Stimulated activated memory B cell treated with anti-CD40 and anti-IgM and Interleukin-4, amounts not matched to agents 10 μg/mL and 1 μg/mL and 100 μg/mL, for 72 hours (primary cell): ENCODE measurements at regions not wholly inside any gene's neighbourhood (a gene's known extent, or its start where the extent isn't known, plus 50 kb on each side); places are given as distances from the start of the nearest gene placed in this dataset.

ENCODE experiments used
- ATAC-seq: fragments of 150-1000 bp; cut with Tn5 transposase; 2 replicates; pipeline ENCODE4 v1.10.0; 2021
- H3K27ac Mint-ChIP-seq: one replicate; pipeline ENCODE4 v1.8.0; 2022; ENCODE audit warnings: mild to moderate bottlenecking, mixed read lengths
- H3K27me3 Mint-ChIP-seq: one replicate; pipeline ENCODE4 v1.8.0; 2022; ENCODE audit warnings: mixed read lengths
- H3K36me3 Mint-ChIP-seq: one replicate; pipeline ENCODE4 v1.8.0; 2022; ENCODE audit warnings: mixed read lengths
- H3K4me1 Mint-ChIP-seq: one replicate; pipeline ENCODE4 v1.8.0; 2022; ENCODE audit warnings: mixed read lengths
- H3K4me3 Mint-ChIP-seq: one replicate; pipeline ENCODE4 v1.8.0; 2022; ENCODE audit warnings: mild to moderate bottlenecking, moderate library complexity, mixed read lengths
- H3K9me3 Mint-ChIP-seq: one replicate; pipeline ENCODE4 v1.8.0; 2022; ENCODE audit warnings: mixed read lengths

GRCh38 chr2:193627187-193627926 is 1432.6 kb upstream of the TMEFF2 start:
- Mint-ChIP-seq H3K4me3 (no peak overlapping the region), H3K36me3 (no peaks in the 10 kb centered on the region), H3K27ac (no peak overlapping the region), H3K9me3 (peaks cover 5% of the 10 kb centered on the region), H3K4me1 (no peaks in the 10 kb centered on the region), H3K27me3 (no peaks in the 10 kb centered on the region)
- no peak for ATAC-seq

- Mint-ChIP-seq H3K36me3 (no peaks in the 10 kb centered on the region), H3K4me1 (no peaks in the 10 kb centered on the region), H3K4me3 (no peak overlapping the region), H3K27ac (no peak overlapping the region), H3K9me3 (no peaks in the 10 kb centered on the region), H3K27me3 (no peaks in the 10 kb centered on the region)
- no peak for ATAC-seq
Observed at GRCh38 chr2:193608451-193608850, 1413.7 kb upstream of the TMEFF2 start.

- H3K4me1 Mint-ChIP-seq, result no peaks in the 10 kb centered on the region
- no peak overlapping the region for H3K27ac Mint-ChIP-seq
- ATAC-seq, result no peak
- peaks cover 6% of the 10 kb centered on the region for H3K27me3 Mint-ChIP-seq
- H3K9me3 Mint-ChIP-seq, result peaks cover 5% of the 10 kb centered on the region
- no peaks in the 10 kb centered on the region for H3K36me3 Mint-ChIP-seq
- no peak overlapping the region for H3K4me3 Mint-ChIP-seq
Observed at GRCh38 chr2:193590831-193591230, 1396.1 kb upstream of the TMEFF2 start.

GRCh38 chr2:193584522-193584938 is 1389.8 kb upstream of the TMEFF2 start:
- no peak overlapping the region for H3K27ac Mint-ChIP-seq
- no peaks in the 10 kb centered on the region for H3K36me3 Mint-ChIP-seq
- peak; percentile 70 for ATAC-seq
- H3K9me3 Mint-ChIP-seq, result no peaks in the 10 kb centered on the region
- H3K4me3 Mint-ChIP-seq, result no peak overlapping the region
- no peaks in the 10 kb centered on the region for H3K27me3 Mint-ChIP-seq
- peaks cover 11% of the 10 kb centered on the region for H3K4me1 Mint-ChIP-seq

- no peak overlapping the region for H3K4me3 Mint-ChIP-seq
Observed at GRCh38 chr2:193583638-193584400, 1389.1 kb upstream of the TMEFF2 start.

GRCh38 chr2:193581807-193582206 is 1387.1 kb upstream of the TMEFF2 start:
- ATAC-seq, result no peak
- H3K27me3 Mint-ChIP-seq, result no peaks in the 10 kb centered on the region

More at GRCh38 chr2:193583638-193584400, 1389.1 kb upstream of the TMEFF2 start:
- Mint-ChIP-seq H3K36me3 (no peaks in the 10 kb centered on the region), H3K27ac (no peak overlapping the region), H3K4me1 (peaks cover 11% of the 10 kb centered on the region), H3K9me3 (no peaks in the 10 kb centered on the region), H3K27me3 (no peaks in the 10 kb centered on the region)
- ATAC-seq, result peak; percentile 27

GRCh38 chr2:193580176-193580950 is 1385.6 kb upstream of the TMEFF2 start:
- Mint-ChIP-seq H3K27ac (no peak overlapping the region), H3K4me1 (peaks cover 11% of the 10 kb centered on the region), H3K9me3 (no peaks in the 10 kb centered on the region), H3K36me3 (no peaks in the 10 kb centered on the region), H3K4me3 (no peak overlapping the region), H3K27me3 (no peaks in the 10 kb centered on the region)
- no peak for ATAC-seq

More at GRCh38 chr2:193581807-193582206, 1387.1 kb upstream of the TMEFF2 start:
- Mint-ChIP-seq H3K4me1 (peaks cover 11% of the 10 kb centered on the region), H3K27ac (no peak overlapping the region), H3K36me3 (no peaks in the 10 kb centered on the region), H3K9me3 (no peaks in the 10 kb centered on the region), H3K4me3 (no peak overlapping the region)

GRCh38 chr2:193566886-193567285 is 1372.2 kb upstream of the TMEFF2 start:
- Mint-ChIP-seq H3K4me1 (no peaks in the 10 kb centered on the region), H3K36me3 (no peaks in the 10 kb centered on the region), H3K27me3 (no peaks in the 10 kb centered on the region), H3K27ac (no peak overlapping the region), H3K4me3 (no peak overlapping the region), H3K9me3 (no peaks in the 10 kb centered on the region)
- ATAC-seq, result no peak

GRCh38 chr2:193566276-193566675 is 1371.5 kb upstream of the TMEFF2 start:
- ATAC-seq, result peak; percentile 48
- no peak overlapping the region for H3K27ac Mint-ChIP-seq
- H3K9me3 Mint-ChIP-seq, result no peaks in the 10 kb centered on the region
- H3K27me3 Mint-ChIP-seq, result no peaks in the 10 kb centered on the region
- no peaks in the 10 kb centered on the region for H3K36me3 Mint-ChIP-seq
- no peaks in the 10 kb centered on the region for H3K4me1 Mint-ChIP-seq
- no peak overlapping the region for H3K4me3 Mint-ChIP-seq

- H3K27ac Mint-ChIP-seq, result no peak overlapping the region
- H3K4me1 Mint-ChIP-seq, result no peaks in the 10 kb centered on the region
- ATAC-seq, result no peak
- H3K27me3 Mint-ChIP-seq, result no peaks in the 10 kb centered on the region
- H3K9me3 Mint-ChIP-seq, result no peaks in the 10 kb centered on the region
- no peak overlapping the region for H3K4me3 Mint-ChIP-seq
- H3K36me3 Mint-ChIP-seq, result no peaks in the 10 kb centered on the region
Observed at GRCh38 chr2:193562031-193562430, 1367.3 kb upstream of the TMEFF2 start.

- ATAC-seq, result peak; percentile 34
- no peaks in the 10 kb centered on the region for H3K4me1 Mint-ChIP-seq
- no peak overlapping the region for H3K4me3 Mint-ChIP-seq
- no peaks in the 10 kb centered on the region for H3K36me3 Mint-ChIP-seq
- H3K9me3 Mint-ChIP-seq, result no peaks in the 10 kb centered on the region
- no peaks in the 10 kb centered on the region for H3K27me3 Mint-ChIP-seq
- H3K27ac Mint-ChIP-seq, result no peak overlapping the region
Observed at GRCh38 chr2:193561054-193561453, 1366.3 kb upstream of the TMEFF2 start.

- no peaks in the 10 kb centered on the region for H3K27me3 Mint-ChIP-seq
- H3K36me3 Mint-ChIP-seq, result no peaks in the 10 kb centered on the region
- no peak overlapping the region for H3K27ac Mint-ChIP-seq
- H3K9me3 Mint-ChIP-seq, result no peaks in the 10 kb centered on the region
- H3K4me1 Mint-ChIP-seq, result no peaks in the 10 kb centered on the region
- no peak for ATAC-seq
- no peak overlapping the region for H3K4me3 Mint-ChIP-seq
Observed at GRCh38 chr2:193556766-193557470, 1362.2 kb upstream of the TMEFF2 start.

GRCh38 chr2:193549661-193550060 is 1354.9 kb upstream of the TMEFF2 start:
- Mint-ChIP-seq H3K27me3 (no peaks in the 10 kb centered on the region), H3K9me3 (peaks cover 11% of the 10 kb centered on the region), H3K4me3 (no peak overlapping the region), H3K27ac (no peak overlapping the region), H3K36me3 (no peaks in the 10 kb centered on the region), H3K4me1 (no peaks in the 10 kb centered on the region)
- no peak for ATAC-seq

- H3K4me1 Mint-ChIP-seq, result no peaks in the 10 kb centered on the region
- ATAC-seq, result no peak
- no peaks in the 10 kb centered on the region for H3K27me3 Mint-ChIP-seq
- H3K27ac Mint-ChIP-seq, result no peak overlapping the region
- H3K4me3 Mint-ChIP-seq, result no peak overlapping the region
- no peaks in the 10 kb centered on the region for H3K36me3 Mint-ChIP-seq
- H3K9me3 Mint-ChIP-seq, result peaks cover 3% of the 10 kb centered on the region
Observed at GRCh38 chr2:193542762-193543161, 1348.0 kb upstream of the TMEFF2 start.

- Mint-ChIP-seq H3K4me3 (no peak overlapping the region), H3K27ac (no peak overlapping the region), H3K36me3 (no peaks in the 10 kb centered on the region), H3K9me3 (no peaks in the 10 kb centered on the region), H3K4me1 (no peaks in the 10 kb centered on the region), H3K27me3 (no peaks in the 10 kb centered on the region)
- ATAC-seq, result no peak
Observed at GRCh38 chr2:193539188-193539587, 1344.5 kb upstream of the TMEFF2 start.
